ENCODE measurements at regions not wholly inside any gene's neighbourhood (a gene's known extent, or its start where the extent isn't known, plus 50 kb on each side); places are given as distances from the start of the nearest gene placed in this dataset.

- TF ChIP-seq EZH2 (IDR thresholded peaks at IDR 0.05; ENCODE audit: borderline replicate concordance, low read depth, low read length, severe bottlenecking) (no peak), CTCF (IDR thresholded peaks at IDR 0.05; ENCODE audit: borderline replicate concordance, extremely low read depth, low read length, poor library complexity, severe bottlenecking) (no peak)
- H3K4me2 ChIP-seq (ENCODE audit: insufficient read depth, low read length), result no peak overlapping the region
- ATAC-seq (ENCODE audit: insufficient read depth, low read depth), result no peak
- DNase-seq, result no peak
- H3K36me3 ChIP-seq (ENCODE audit: insufficient read depth, low read length), result no peaks in the 10 kb centered on the region
- H4K20me1 ChIP-seq (ENCODE audit: insufficient read depth, low read length), result no peaks in the 10 kb centered on the region
- no peaks in the 10 kb centered on the region for H3K9me3 ChIP-seq (ENCODE audit: insufficient read depth, low read length, severe bottlenecking)
- no peaks in the 10 kb centered on the region for H3K4me1 ChIP-seq (ENCODE audit: insufficient read depth, low read length)
- H2AFZ ChIP-seq (ENCODE audit: low read depth, low read length), result no peak overlapping the region
- H3K9ac ChIP-seq (ENCODE audit: low read depth, low read length), result no peak overlapping the region
- no peaks in the 10 kb centered on the region for H3K79me2 ChIP-seq (ENCODE audit: insufficient read depth, low read length)
- no peak overlapping the region for H3K4me3 ChIP-seq (ENCODE audit: low read depth in 1 of 2, low read length in 2 of 2)
- no peak overlapping the region for H3K27ac ChIP-seq (ENCODE audit: low read length)
- H3K27me3 ChIP-seq (ENCODE audit: insufficient read depth, low read length, poor library complexity), result no peaks in the 10 kb centered on the region
These were observed 52.8 kb downstream of the PPP1R2C start for GRCh38 chrX:42725196-42725595.

GRCh38 chrX:42720209-42720608 is 57.8 kb downstream of the PPP1R2C start:
- H3K4me3 ChIP-seq (ENCODE audit: low read depth in 1 of 2, low read length in 2 of 2), result no peak overlapping the region
- H3K36me3 ChIP-seq (ENCODE audit: insufficient read depth, low read length), result no peaks in the 10 kb centered on the region
- no peaks in the 10 kb centered on the region for H3K27me3 ChIP-seq (ENCODE audit: insufficient read depth, low read length, poor library complexity)
- H3K9me3 ChIP-seq (ENCODE audit: insufficient read depth, low read length, severe bottlenecking), result no peaks in the 10 kb centered on the region
- DNase-seq (no peak), ATAC-seq (ENCODE audit: insufficient read depth, low read depth) (no peak)
- no peak overlapping the region for H3K27ac ChIP-seq (ENCODE audit: low read length)
- H4K20me1 ChIP-seq (ENCODE audit: insufficient read depth, low read length), result no peaks in the 10 kb centered on the region
- H3K4me1 ChIP-seq (ENCODE audit: insufficient read depth, low read length), result peaks cover 3% of the 10 kb centered on the region
- no peak overlapping the region for H3K9ac ChIP-seq (ENCODE audit: low read depth, low read length)
- no peak for TF ChIP-seq EZH2 (IDR thresholded peaks at IDR 0.05; ENCODE audit: borderline replicate concordance, low read depth, low read length, severe bottlenecking)
- TF ChIP-seq CTCF (IDR thresholded peaks at IDR 0.05; ENCODE audit: borderline replicate concordance, extremely low read depth, low read length, poor library complexity, severe bottlenecking), result no peak
- H3K4me2 ChIP-seq (ENCODE audit: insufficient read depth, low read length), result no peak overlapping the region
- H3K79me2 ChIP-seq (ENCODE audit: insufficient read depth, low read length), result no peaks in the 10 kb centered on the region
- H2AFZ ChIP-seq (ENCODE audit: low read depth, low read length), result no peak overlapping the region

GRCh38 chrX:42715701-42716262 is 62.2 kb downstream of the PPP1R2C start:
- Histone ChIP-seq H4K20me1 (ENCODE audit: insufficient read depth, low read length) (no peaks in the 10 kb centered on the region), H3K4me2 (ENCODE audit: insufficient read depth, low read length) (no peak overlapping the region), H3K4me1 (ENCODE audit: insufficient read depth, low read length) (peaks cover 3% of the 10 kb centered on the region), H3K27me3 (ENCODE audit: insufficient read depth, low read length, poor library complexity) (no peaks in the 10 kb centered on the region), H3K27ac (ENCODE audit: low read length) (no peak overlapping the region), H3K9me3 (ENCODE audit: insufficient read depth, low read length, severe bottlenecking) (no peaks in the 10 kb centered on the region), H2AFZ (ENCODE audit: low read depth, low read length) (no peak overlapping the region), H3K4me3 (ENCODE audit: low read depth in 1 of 2, low read length in 2 of 2) (no peak overlapping the region), H3K36me3 (ENCODE audit: insufficient read depth, low read length) (no peaks in the 10 kb centered on the region), H3K9ac (ENCODE audit: low read depth, low read length) (no peak overlapping the region), H3K79me2 (ENCODE audit: insufficient read depth, low read length) (no peaks in the 10 kb centered on the region)
- DNase-seq (no peak), ATAC-seq (ENCODE audit: insufficient read depth, low read depth) (no peak)
- TF ChIP-seq CTCF (IDR thresholded peaks at IDR 0.05; ENCODE audit: borderline replicate concordance, extremely low read depth, low read length, poor library complexity, severe bottlenecking) (no peak), EZH2 (IDR thresholded peaks at IDR 0.05; ENCODE audit: borderline replicate concordance, low read depth, low read length, severe bottlenecking) (no peak)
